ENCODE measurements at regions not wholly inside any gene's neighbourhood (a gene's known extent, or its start where the extent isn't known, plus 50 kb on each side); places are given as distances from the start of the nearest gene placed in this dataset.

DNA sequence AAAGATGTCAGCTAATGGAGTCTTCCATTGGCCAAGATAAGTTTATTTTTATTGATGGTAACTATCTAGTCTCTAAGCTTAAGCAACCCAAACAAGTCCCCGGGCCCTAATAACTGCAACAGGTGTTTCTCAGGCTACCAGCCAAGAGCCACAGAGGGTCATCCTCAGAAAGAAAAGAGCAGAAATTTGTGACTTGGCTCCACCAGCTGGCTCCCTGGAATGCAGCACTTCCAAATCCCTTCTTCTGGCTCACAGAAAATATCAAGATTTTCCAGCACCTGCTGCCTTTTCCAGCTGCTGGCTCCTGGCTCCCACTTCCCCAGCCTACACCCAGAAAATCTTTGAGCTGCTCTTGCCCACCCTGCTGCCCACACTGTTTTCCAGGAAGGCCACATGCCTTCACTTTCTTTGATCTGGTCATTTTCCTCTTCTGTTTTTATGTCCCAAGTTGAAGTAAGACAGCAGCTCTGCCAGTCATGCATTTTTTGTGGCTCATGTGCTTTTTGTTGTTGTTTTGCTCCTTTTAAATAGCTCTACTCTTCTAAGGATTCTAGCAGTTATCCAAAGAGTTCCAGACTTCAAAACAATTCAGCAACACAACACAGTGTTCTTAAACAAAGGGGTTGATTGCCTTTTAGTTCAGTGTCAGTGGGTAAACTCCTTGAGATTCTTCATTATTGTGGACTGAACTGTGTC lies 151.0 kb upstream of the SMLR1 start:
- TF ChIP-seq, protein P1, sequence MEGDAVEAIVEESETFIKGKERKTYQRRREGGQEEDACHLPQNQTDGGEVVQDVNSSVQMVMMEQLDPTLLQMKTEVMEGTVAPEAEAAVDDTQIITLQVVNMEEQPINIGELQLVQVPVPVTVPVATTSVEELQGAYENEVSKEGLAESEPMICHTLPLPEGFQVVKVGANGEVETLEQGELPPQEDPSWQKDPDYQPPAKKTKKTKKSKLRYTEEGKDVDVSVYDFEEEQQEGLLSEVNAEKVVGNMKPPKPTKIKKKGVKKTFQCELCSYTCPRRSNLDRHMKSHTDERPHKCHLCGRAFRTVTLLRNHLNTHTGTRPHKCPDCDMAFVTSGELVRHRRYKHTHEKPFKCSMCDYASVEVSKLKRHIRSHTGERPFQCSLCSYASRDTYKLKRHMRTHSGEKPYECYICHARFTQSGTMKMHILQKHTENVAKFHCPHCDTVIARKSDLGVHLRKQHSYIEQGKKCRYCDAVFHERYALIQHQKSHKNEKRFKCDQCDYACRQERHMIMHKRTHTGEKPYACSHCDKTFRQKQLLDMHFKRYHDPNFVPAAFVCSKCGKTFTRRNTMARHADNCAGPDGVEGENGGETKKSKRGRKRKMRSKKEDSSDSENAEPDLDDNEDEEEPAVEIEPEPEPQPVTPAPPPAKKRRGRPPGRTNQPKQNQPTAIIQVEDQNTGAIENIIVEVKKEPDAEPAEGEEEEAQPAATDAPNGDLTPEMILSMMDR (IDR thresholded peaks at IDR 0.05) = no peak
- Mint-ChIP-seq H3K36me3 (ENCODE audit: low read depth) (no peaks in the 10 kb centered on the region), H3K4me3 (no peak overlapping the region), H3K9me3 (no peaks in the 10 kb centered on the region), H3K27ac (no peak overlapping the region), H3K27me3 (ENCODE audit: low read depth, poor library complexity) (no peaks in the 10 kb centered on the region), H3K4me1 (peaks cover 16% of the 10 kb centered on the region)
- DNase-seq = no peak

DNA sequence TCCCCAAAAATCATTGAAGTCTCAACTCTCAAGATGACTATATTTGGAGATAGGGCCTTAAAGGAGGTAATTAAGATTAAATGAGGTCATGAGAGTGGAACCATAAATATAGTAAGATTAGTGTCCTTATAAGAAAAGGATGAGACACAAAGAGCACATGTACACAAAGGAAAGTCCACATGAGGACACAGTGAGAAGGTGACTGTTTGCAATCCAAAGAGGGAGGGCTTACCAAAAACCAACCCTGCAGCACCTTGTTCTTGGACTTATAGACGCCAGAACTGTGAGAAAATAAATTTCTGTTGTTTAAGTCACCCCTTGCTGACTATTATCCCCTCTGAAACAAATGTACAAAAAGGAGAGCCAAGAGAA lies 150.4 kb upstream of the SMLR1 start:
- Mint-ChIP-seq H3K27ac (no peak overlapping the region), H3K4me1 (peaks cover 10% of the 10 kb centered on the region), H3K27me3 (ENCODE audit: low read depth, poor library complexity) (no peaks in the 10 kb centered on the region), H3K4me3 (no peak overlapping the region), H3K9me3 (no peaks in the 10 kb centered on the region), H3K36me3 (ENCODE audit: low read depth) (no peaks in the 10 kb centered on the region)
- TF ChIP-seq, protein P1 (IDR thresholded peaks at IDR 0.05) = no peak
- DNase-seq = no peak

- no peaks in the 10 kb centered on the region for H3K27me3 Mint-ChIP-seq (ENCODE audit: low read depth, poor library complexity)
- peaks cover 6% of the 10 kb centered on the region for H3K4me1 Mint-ChIP-seq
- H3K27ac Mint-ChIP-seq = no peak overlapping the region
- no peaks in the 10 kb centered on the region for H3K36me3 Mint-ChIP-seq (ENCODE audit: low read depth)
- DNase-seq = no peak
- H3K9me3 Mint-ChIP-seq = no peaks in the 10 kb centered on the region
- TF ChIP-seq, protein P1 (IDR thresholded peaks at IDR 0.05) = no peak
- H3K4me3 Mint-ChIP-seq = no peak overlapping the region
Measured at GRCh38 chr6:130677312-130677711, 149.9 kb upstream of the SMLR1 start.

- H3K27me3 Mint-ChIP-seq (ENCODE audit: low read depth, poor library complexity) = no peaks in the 10 kb centered on the region
- no peak for DNase-seq
- no peaks in the 10 kb centered on the region for H3K9me3 Mint-ChIP-seq
- H3K4me1 Mint-ChIP-seq = peaks cover 6% of the 10 kb centered on the region
- TF ChIP-seq, protein P1 (IDR thresholded peaks at IDR 0.05) = no peak
- H3K27ac Mint-ChIP-seq = no peak overlapping the region
- H3K36me3 Mint-ChIP-seq (ENCODE audit: low read depth) = no peaks in the 10 kb centered on the region
- H3K4me3 Mint-ChIP-seq = no peak overlapping the region
Measured at GRCh38 chr6:130677766-130678165, 149.4 kb upstream of the SMLR1 start.

- H3K36me3 Mint-ChIP-seq (ENCODE audit: low read depth) = no peaks in the 10 kb centered on the region
- H3K27ac Mint-ChIP-seq = no peak overlapping the region
- no peaks in the 10 kb centered on the region for H3K9me3 Mint-ChIP-seq
- no peaks in the 10 kb centered on the region for H3K27me3 Mint-ChIP-seq (ENCODE audit: low read depth, poor library complexity)
- TF ChIP-seq, protein P1 (IDR thresholded peaks at IDR 0.05) = no peak
- no peak overlapping the region for H3K4me3 Mint-ChIP-seq
- DNase-seq = no peak
- H3K4me1 Mint-ChIP-seq = peaks cover 19% of the 10 kb centered on the region
Measured at GRCh38 chr6:130679684-130680083, 147.5 kb upstream of the SMLR1 start.

DNA sequence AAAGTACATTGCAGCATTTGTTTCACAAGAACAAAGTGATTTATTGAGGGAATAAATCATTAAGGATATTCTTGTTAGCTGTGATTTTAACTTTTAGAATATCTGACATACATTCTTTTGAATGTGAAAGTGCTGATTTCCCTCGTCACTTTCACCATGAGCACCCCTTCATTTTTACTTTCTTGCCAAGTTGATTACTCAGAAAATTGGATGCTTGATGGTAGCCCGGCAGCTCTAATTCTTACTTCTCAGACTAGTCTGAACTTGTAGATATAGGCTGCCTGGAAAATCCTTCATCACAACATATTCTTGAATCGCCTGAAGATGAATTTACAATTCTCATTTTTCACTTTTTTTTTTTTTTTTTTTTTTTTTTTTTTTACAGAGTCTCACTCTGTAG lies 147.1 kb upstream of the SMLR1 start:
- TF ChIP-seq, protein P1 (IDR thresholded peaks at IDR 0.05) = no peak
- no peak for DNase-seq
- Mint-ChIP-seq H3K4me1 (peaks cover 19% of the 10 kb centered on the region), H3K4me3 (no peak overlapping the region), H3K9me3 (no peaks in the 10 kb centered on the region), H3K27me3 (ENCODE audit: low read depth, poor library complexity) (peaks cover under 1% of the 10 kb centered on the region), H3K27ac (no peak overlapping the region), H3K36me3 (ENCODE audit: low read depth) (no peaks in the 10 kb centered on the region)
